OCI-LY7 (cell line): ENCODE measurements at regions not wholly inside any gene's neighbourhood (a gene's known extent, or its start where the extent isn't known, plus 50 kb on each side); places are given as distances from the start of the nearest gene placed in this dataset.

Experiments used
- EZH2phosphoT487 ChIP-seq: fragments of 200-600 bp; sonication (generic); IDR thresholded peaks from 2 replicates; pipeline ENCODE4 v1.6.1; 2018; ENCODE audit warnings: low read depth, borderline replicate concordance, mild to moderate bottlenecking, mixed run types, antibody characterized with exemption, low read length, moderate library complexity, mixed read lengths
- TF ChIP-seq, protein P1 (sequence below): fragments of 200-600 bp; sonication (generic); conservative IDR thresholded peaks from 2 replicates; pipeline ENCODE4 v1.5.1; 2014; ENCODE audit warnings: mild to moderate bottlenecking, antibody characterized with exemption, low read length, moderate library complexity, mixed read lengths

GRCh38 chr11:69427906-69428880 lies 53.3 kb upstream of the LINC01488 start:
- TF ChIP-seq, protein P1, sequence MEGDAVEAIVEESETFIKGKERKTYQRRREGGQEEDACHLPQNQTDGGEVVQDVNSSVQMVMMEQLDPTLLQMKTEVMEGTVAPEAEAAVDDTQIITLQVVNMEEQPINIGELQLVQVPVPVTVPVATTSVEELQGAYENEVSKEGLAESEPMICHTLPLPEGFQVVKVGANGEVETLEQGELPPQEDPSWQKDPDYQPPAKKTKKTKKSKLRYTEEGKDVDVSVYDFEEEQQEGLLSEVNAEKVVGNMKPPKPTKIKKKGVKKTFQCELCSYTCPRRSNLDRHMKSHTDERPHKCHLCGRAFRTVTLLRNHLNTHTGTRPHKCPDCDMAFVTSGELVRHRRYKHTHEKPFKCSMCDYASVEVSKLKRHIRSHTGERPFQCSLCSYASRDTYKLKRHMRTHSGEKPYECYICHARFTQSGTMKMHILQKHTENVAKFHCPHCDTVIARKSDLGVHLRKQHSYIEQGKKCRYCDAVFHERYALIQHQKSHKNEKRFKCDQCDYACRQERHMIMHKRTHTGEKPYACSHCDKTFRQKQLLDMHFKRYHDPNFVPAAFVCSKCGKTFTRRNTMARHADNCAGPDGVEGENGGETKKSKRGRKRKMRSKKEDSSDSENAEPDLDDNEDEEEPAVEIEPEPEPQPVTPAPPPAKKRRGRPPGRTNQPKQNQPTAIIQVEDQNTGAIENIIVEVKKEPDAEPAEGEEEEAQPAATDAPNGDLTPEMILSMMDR = no peak
- TF ChIP-seq EZH2phosphoT487 = no peak
